HG02763 (cell line): ENCODE measurements at regions not wholly inside any gene's neighbourhood (a gene's known extent, or its start where the extent isn't known, plus 50 kb on each side); places are given as distances from the start of the nearest gene placed in this dataset.
"Not testable (repeated sequence)": the region's sequence is repeated elsewhere in the genome, so short reads cannot be mapped to it uniquely, and the experiment has no call there.

Experiments
- ATAC-seq: cut with Tn5 transposase; IDR thresholded peaks from one replicate; pipeline ENCODE4 v1.9.1; 2021; ENCODE audit warnings: mild to moderate bottlenecking, moderate library complexity; ENCODE audit not compliant: unreplicated experiment

GRCh38 chr16:88184566-88185355, 198.0 kb upstream of the ZNF469 start:
- not testable (repeated sequence) for ATAC-seq

GRCh38 chr16:88185406-88185805, 197.4 kb upstream of the ZNF469 start:
- not testable (repeated sequence) for ATAC-seq

- ATAC-seq, result not testable (repeated sequence)
Observed at GRCh38 chr16:88185976-88186888, 196.5 kb upstream of the ZNF469 start.

GRCh38 chr16:88186889-88187870, 195.6 kb upstream of the ZNF469 start:
- ATAC-seq, result not testable (repeated sequence)

- ATAC-seq, result not testable (repeated sequence)
Observed at GRCh38 chr16:88188171-88188895, 194.4 kb upstream of the ZNF469 start.

- not testable (repeated sequence) for ATAC-seq
Observed at GRCh38 chr16:88190592-88191095, 192.1 kb upstream of the ZNF469 start.

- not testable (repeated sequence) for ATAC-seq
Observed at GRCh38 chr16:88191168-88191567, 191.6 kb upstream of the ZNF469 start.

- no peak for ATAC-seq
Observed at GRCh38 chr16:88192601-88193000, 190.2 kb upstream of the ZNF469 start.

- not testable (repeated sequence) for ATAC-seq
Observed at GRCh38 chr16:88193706-88194396, 188.9 kb upstream of the ZNF469 start.

- no peak for ATAC-seq
Observed at GRCh38 chr16:88194397-88195268, 188.1 kb upstream of the ZNF469 start.

- ATAC-seq, result no peak
Observed at GRCh38 chr16:88195269-88195705, 187.5 kb upstream of the ZNF469 start.

GRCh38 chr16:88195911-88196465, 186.8 kb upstream of the ZNF469 start:
- ATAC-seq, result no peak

GRCh38 chr16:88196471-88197400, 186.0 kb upstream of the ZNF469 start:
- no peak for ATAC-seq

GRCh38 chr16:88197481-88198456, 185.0 kb upstream of the ZNF469 start:
- no peak for ATAC-seq
